Naive thymus-derived CD8-positive, alpha-beta T cell (primary cell): ENCODE measurements at regions not wholly inside any gene's neighbourhood (a gene's known extent, or its start where the extent isn't known, plus 50 kb on each side); places are given as distances from the start of the nearest gene placed in this dataset.
"Not testable (repeated sequence)": the region's sequence is repeated elsewhere in the genome, so short reads cannot be mapped to it uniquely, and the experiment has no call there.

Experiments used
- ATAC-seq, 2 donors: fragments of 150-1000 bp; cut with Tn5 transposase in 1 of 2; sonication (Bioruptor Pico), chemical (Tn5 transposase) in 1 of 2; 1 replicate in 1 of 2; 2 replicates in 1 of 2; pipeline ENCODE4 v1.10.0; 2021; ENCODE audit warnings: mild to moderate bottlenecking in 2 of 2, moderate library complexity in 2 of 2
- POLR2A ChIA-PET: fragments of 350-600 bp; sonication (Branson Sonifier 250); formaldehyde crosslinking; loops from one replicate; lab custom pipeline; 2021; ENCODE audit warnings: antibody characterized with exemption; lab: Charles Lee
- DNase-seq, 10 donors: peaks; one replicate each; pipeline versions ENCODE4 v3.0.0 to v3.0.0-alpha.2; 2020 to 2022
- H3K27ac Mint-ChIP-seq, 10 donors: one replicate each; pipeline ENCODE4 v1.8.0; 2020 to 2022; ENCODE audit warnings: mild to moderate bottlenecking in 10 of 10, mixed read lengths in 10 of 10, moderate library complexity in 4 of 10, inconsistent platforms in 1 of 10
- H3K27me3 Mint-ChIP-seq, 5 donors: one replicate each; pipeline ENCODE4 v1.8.0; 2021 to 2022; ENCODE audit warnings: mixed read lengths in 5 of 5
- H3K36me3 Mint-ChIP-seq, 3 donors: one replicate each; pipeline ENCODE4 v1.8.0; 2020 to 2022; ENCODE audit warnings: mixed read lengths in 3 of 3, mild to moderate bottlenecking in 2 of 3, inconsistent platforms in 1 of 3
- H3K4me1 Mint-ChIP-seq, 4 donors: one replicate each; pipeline ENCODE4 v1.8.0; 2021 to 2022; ENCODE audit warnings: mixed read lengths in 4 of 4
- H3K4me3 Mint-ChIP-seq, 10 donors: one replicate each; pipeline ENCODE4 v1.8.0; 2020 to 2022; ENCODE audit warnings: mild to moderate bottlenecking in 10 of 10, mixed read lengths in 10 of 10, moderate library complexity in 6 of 10, inconsistent platforms in 1 of 10
- H3K9me3 Mint-ChIP-seq, 9 donors: one replicate each; pipeline ENCODE4 v1.8.0; 2020 to 2022; ENCODE audit warnings: mixed read lengths in 9 of 9, mild to moderate bottlenecking in 3 of 9, inconsistent platforms in 1 of 9, moderate library complexity in 1 of 9

- peak overlapping the region in 1 of 10 donors; percentile 44 for H3K27ac Mint-ChIP-seq
- POLR2A ChIA-PET: no interaction called here
- peaks cover 13 to 46% (median 32%) of the 10 kb centered on the region in 4 donors for H3K4me1 Mint-ChIP-seq
These were observed 339.6 kb downstream of the UTRN start for GRCh38 chr6:144624716-144625115.

DNA sequence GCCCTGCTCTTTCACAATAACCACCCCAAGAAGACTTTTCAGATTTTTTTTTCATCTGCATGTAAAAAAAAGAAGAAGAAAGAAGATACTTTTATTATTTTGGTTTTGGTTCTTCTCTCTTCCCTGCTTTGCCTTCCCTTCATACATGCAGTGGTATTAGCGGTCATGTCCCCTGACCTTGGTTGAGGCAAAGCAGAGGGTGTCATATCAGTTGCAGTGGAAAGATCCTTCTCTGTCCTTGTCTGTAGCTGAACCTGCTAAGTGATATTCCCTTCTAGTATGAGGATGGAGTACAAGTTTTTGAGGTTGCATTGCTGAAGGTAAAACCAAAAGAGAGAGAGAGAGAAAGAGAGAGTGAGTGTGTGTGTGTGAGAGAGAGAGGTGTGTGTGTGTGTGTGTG, 345.7 kb downstream of the UTRN start:
- ATAC-seq (no peak), DNase-seq (no peak)
- Mint-ChIP-seq H3K4me3 (no peak overlapping the region), H3K27ac (peak overlapping the region in 5 of 10 donors; percentile 10 to 20 (median 13)), H3K9me3 (peaks cover 0 to 2% (median 0%) of the 10 kb centered on the region in 9 donors), H3K27me3 (no peaks in the 10 kb centered on the region), H3K36me3 (peaks cover 5 to 15% (median 6%) of the 10 kb centered on the region in 3 donors), H3K4me1 (peaks cover 12 to 29% (median 26%) of the 10 kb centered on the region in 4 donors)
- POLR2A ChIA-PET: no interaction called here

More at GRCh38 chr6:144624716-144625115, 339.6 kb downstream of the UTRN start:
- DNase-seq: no peak
- Mint-ChIP-seq H3K9me3 (peaks cover 0 to 2% (median 0%) of the 10 kb centered on the region in 9 donors), H3K4me3 (no peak overlapping the region), H3K36me3 (peaks cover 0 to 5% (median 4%) of the 10 kb centered on the region in 3 donors), H3K27me3 (no peaks in the 10 kb centered on the region)
- ATAC-seq: no peak

- DNase-seq: no peak
- Mint-ChIP-seq H3K36me3 (peaks cover 5 to 16% (median 11%) of the 10 kb centered on the region in 3 donors), H3K27ac (no peak overlapping the region), H3K4me1 (peaks cover 15 to 34% (median 31%) of the 10 kb centered on the region in 4 donors), H3K27me3 (no peaks in the 10 kb centered on the region), H3K4me3 (no peak overlapping the region), H3K9me3 (peaks cover 0 to 2% (median 0%) of the 10 kb centered on the region in 9 donors)
- POLR2A ChIA-PET: no interaction called here
- ATAC-seq: no peak
These were observed 347.1 kb downstream of the UTRN start for GRCh38 chr6:144632266-144632665.

GRCh38 chr6:144633886-144634285, 348.8 kb downstream of the UTRN start:
- Mint-ChIP-seq H3K4me3 (no peak overlapping the region), H3K9me3 (peaks cover 0 to 2% (median 0%) of the 10 kb centered on the region in 9 donors), H3K27me3 (no peaks in the 10 kb centered on the region), H3K36me3 (peaks cover 5 to 14% (median 11%) of the 10 kb centered on the region in 3 donors), H3K4me1 (peaks cover 15 to 26% (median 25%) of the 10 kb centered on the region in 4 donors), H3K27ac (no peak overlapping the region)
- DNase-seq (no peak), ATAC-seq (no peak)
- POLR2A ChIA-PET: no interaction called here

DNA sequence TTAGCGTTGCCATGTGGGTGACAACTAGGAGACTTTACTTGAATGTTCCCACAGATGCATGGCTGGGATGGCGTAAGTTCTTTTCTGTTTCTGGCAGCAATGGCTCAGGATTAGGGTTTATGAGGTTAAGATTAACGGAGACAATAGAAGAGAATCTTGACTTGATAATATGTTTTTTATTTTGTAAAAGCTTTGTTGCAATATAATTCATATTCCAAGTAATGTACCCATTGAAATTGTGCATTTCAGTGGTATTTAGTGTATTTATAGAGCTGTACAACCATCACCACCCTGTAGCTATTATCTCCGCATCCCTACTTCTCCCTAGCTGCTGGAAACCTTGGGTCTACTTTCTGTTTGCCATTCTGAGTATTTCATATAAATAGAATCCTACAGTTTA, 349.2 kb downstream of the UTRN start:
- POLR2A ChIA-PET: no interaction called here
- Mint-ChIP-seq H3K4me1 (peaks cover 17 to 25% (median 24%) of the 10 kb centered on the region in 4 donors), H3K27ac (peak overlapping the region in 2 of 10 donors; percentile 27 to 31), H3K4me3 (no peak overlapping the region), H3K27me3 (no peaks in the 10 kb centered on the region), H3K36me3 (peaks cover 4 to 14% (median 14%) of the 10 kb centered on the region in 3 donors), H3K9me3 (peaks cover 0 to 2% (median 0%) of the 10 kb centered on the region in 9 donors)
- no peak for DNase-seq
- no peak for ATAC-seq

GRCh38 chr6:144635051-144635450, 349.9 kb downstream of the UTRN start:
- peaks cover 0 to 15% (median 14%) of the 10 kb centered on the region in 3 donors for H3K36me3 Mint-ChIP-seq

GRCh38 chr6:144636025-144636424, 350.9 kb downstream of the UTRN start:
- H3K4me3 Mint-ChIP-seq, POLR2A ChIA-PET, H3K27me3 Mint-ChIP-seq, ATAC-seq, H3K27ac Mint-ChIP-seq, DNase-seq, H3K9me3 Mint-ChIP-seq: not testable (repeated sequence)
- peaks cover 0 to 13% (median 10%) of the 10 kb centered on the region in 3 donors for H3K36me3 Mint-ChIP-seq
- peaks cover 14 to 26% (median 21%) of the 10 kb centered on the region in 4 donors for H3K4me1 Mint-ChIP-seq

More at GRCh38 chr6:144635051-144635450, 349.9 kb downstream of the UTRN start:
- Mint-ChIP-seq H3K4me3 (no peak overlapping the region), H3K9me3 (no peaks in the 10 kb centered on the region), H3K27me3 (no peaks in the 10 kb centered on the region), H3K4me1 (peaks cover 20 to 29% (median 24%) of the 10 kb centered on the region in 4 donors), H3K27ac (peak overlapping the region in 1 of 10 donors; percentile 66)
- POLR2A ChIA-PET: no interaction called here
- ATAC-seq: no peak
- no peak for DNase-seq

DNA sequence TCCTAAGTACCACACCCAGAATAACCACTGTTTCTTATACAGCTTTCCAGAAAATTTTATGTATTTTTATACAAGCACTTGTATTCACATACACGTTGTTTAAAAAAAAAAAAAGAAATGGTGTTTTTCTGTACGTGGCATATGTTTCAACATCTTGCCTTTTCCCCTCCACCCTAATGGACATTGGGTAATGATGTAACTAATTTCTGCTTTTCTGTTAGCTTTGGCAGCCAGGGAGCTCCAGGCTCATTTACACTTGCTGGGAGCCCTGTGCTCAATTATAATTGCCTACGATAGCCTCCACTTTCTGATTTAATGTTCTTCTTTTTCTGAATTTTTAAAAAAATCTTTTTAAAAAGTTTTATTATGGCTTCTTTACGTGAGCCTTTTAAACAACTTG, 352.4 kb downstream of the UTRN start:
- peaks cover 0 to 13% (median 10%) of the 10 kb centered on the region in 3 donors for H3K36me3 Mint-ChIP-seq
- ATAC-seq: no peak
- POLR2A ChIA-PET: no interaction called here
- H3K27ac Mint-ChIP-seq: no peak overlapping the region
- no peak for DNase-seq
- no peaks in the 10 kb centered on the region for H3K27me3 Mint-ChIP-seq
- H3K4me1 Mint-ChIP-seq: peaks cover 16 to 33% (median 20%) of the 10 kb centered on the region in 4 donors
- no peaks in the 10 kb centered on the region for H3K9me3 Mint-ChIP-seq
- no peak overlapping the region for H3K4me3 Mint-ChIP-seq

DNA sequence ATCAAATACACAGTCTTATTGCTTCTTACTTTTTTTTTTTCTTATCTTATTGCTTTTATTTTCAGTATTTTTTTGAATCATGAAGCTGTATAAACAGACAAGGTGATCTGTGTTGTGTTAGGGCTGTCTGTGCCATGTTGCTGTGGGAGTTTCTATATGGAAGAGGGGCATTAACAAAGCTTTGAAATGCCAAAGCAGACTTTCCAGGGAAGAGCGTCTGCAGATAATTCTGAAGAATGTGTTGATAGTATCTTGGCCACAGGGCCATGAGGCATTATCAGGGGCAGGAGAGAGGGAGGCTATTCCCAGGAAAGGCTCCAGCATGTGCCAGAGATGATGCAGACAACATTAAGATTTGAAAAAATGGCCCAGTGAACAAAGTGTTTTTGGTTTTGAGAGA, 354.5 kb downstream of the UTRN start:
- Mint-ChIP-seq H3K9me3 (no peaks in the 10 kb centered on the region), H3K4me3 (no peak overlapping the region), H3K36me3 (peaks cover 0 to 10% (median 2%) of the 10 kb centered on the region in 3 donors), H3K27ac (peak overlapping the region in 1 of 10 donors; percentile 34), H3K4me1 (peaks cover 16 to 34% (median 21%) of the 10 kb centered on the region in 4 donors), H3K27me3 (no peaks in the 10 kb centered on the region)
- no peak for ATAC-seq
- no peak for DNase-seq
- POLR2A ChIA-PET: no interaction called here

GRCh38 chr6:144641286-144641685, 356.2 kb downstream of the UTRN start:
- peaks cover 14 to 39% (median 21%) of the 10 kb centered on the region in 4 donors for H3K4me1 Mint-ChIP-seq
- peak overlapping the region in 1 of 10 donors; percentile 16 for H3K27ac Mint-ChIP-seq
- POLR2A ChIA-PET: no interaction called here
- DNase-seq (no peak), ATAC-seq (no peak)
- H3K27me3 Mint-ChIP-seq: no peaks in the 10 kb centered on the region
- H3K4me3 Mint-ChIP-seq: no peak overlapping the region
- peaks cover 0 to 14% (median 10%) of the 10 kb centered on the region in 3 donors for H3K36me3 Mint-ChIP-seq
- no peaks in the 10 kb centered on the region for H3K9me3 Mint-ChIP-seq

GRCh38 chr6:144644776-144645175, 359.6 kb downstream of the UTRN start:
- no peaks in the 10 kb centered on the region for H3K27me3 Mint-ChIP-seq
- H3K9me3 Mint-ChIP-seq: peaks cover 0 to 15% (median 0%) of the 10 kb centered on the region in 9 donors
- peaks cover 9 to 38% (median 12%) of the 10 kb centered on the region in 4 donors for H3K4me1 Mint-ChIP-seq
- POLR2A ChIA-PET: no interaction called here
- peaks cover 4 to 23% (median 11%) of the 10 kb centered on the region in 3 donors for H3K36me3 Mint-ChIP-seq
- DNase-seq (no peak), ATAC-seq (no peak)
- no peak overlapping the region for H3K4me3 Mint-ChIP-seq
- H3K27ac Mint-ChIP-seq: no peak overlapping the region

DNA sequence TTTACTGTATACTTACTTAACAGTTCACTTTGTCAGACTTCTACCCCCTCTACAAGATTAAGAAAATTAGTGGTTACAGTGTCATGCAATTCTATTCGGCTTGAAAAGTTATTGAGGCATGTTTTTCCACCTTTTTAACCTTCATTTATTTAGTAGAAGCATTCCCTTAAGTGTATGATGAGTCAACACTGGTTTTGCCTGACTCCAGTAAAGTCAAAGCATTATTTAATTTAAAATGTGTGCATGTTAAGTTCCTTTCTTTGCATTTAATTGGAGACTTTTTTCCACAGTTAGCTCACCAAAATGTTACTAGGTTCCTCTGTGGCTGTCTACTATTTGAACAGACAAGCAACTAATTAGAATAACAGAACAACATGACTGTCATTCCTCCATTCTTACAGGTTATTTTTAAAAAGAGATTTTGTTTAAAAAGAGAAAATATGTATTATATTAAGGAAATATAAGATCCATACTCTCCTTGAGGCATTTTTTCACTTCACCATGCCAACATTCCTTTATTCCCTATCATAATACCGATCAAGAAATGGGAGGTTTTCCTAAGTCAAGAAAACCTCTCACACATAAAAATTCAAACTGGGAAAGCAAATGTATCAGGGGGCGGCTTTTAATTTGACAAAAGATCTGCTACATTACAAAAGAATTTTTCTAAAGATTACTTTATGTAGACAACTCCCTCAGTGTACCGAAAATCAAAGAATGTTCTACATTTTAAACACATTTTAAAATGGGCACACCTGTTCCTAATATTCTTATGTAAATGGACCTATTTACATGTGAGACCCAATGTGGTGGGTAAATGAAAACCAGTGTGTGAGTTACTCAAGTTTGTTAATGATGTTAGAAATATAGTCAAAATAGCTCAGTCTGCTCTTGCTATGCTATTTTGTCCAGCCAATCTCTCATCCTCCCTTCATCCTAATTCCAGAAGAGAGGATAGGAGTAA, 361.2 kb downstream of the UTRN start:
- DNase-seq (no peak), ATAC-seq (no peak)
- H3K4me1 Mint-ChIP-seq: peaks cover under 1 to 41% (median 9%) of the 10 kb centered on the region in 4 donors
- H3K4me3 Mint-ChIP-seq: no peak overlapping the region
- H3K9me3 Mint-ChIP-seq: peaks cover 0 to 16% (median 0%) of the 10 kb centered on the region in 9 donors
- peaks cover 4 to 27% (median 14%) of the 10 kb centered on the region in 3 donors for H3K36me3 Mint-ChIP-seq
- no peaks in the 10 kb centered on the region for H3K27me3 Mint-ChIP-seq
- H3K27ac Mint-ChIP-seq: peak overlapping the region in 2 of 10 donors; percentile 10 to 11
- POLR2A ChIA-PET: no interaction called here
